Memory B cell (primary cell): ENCODE measurements at regions not wholly inside any gene's neighbourhood (a gene's known extent, or its start where the extent isn't known, plus 50 kb on each side); places are given as distances from the start of the nearest gene placed in this dataset.

Experiments
- ATAC-seq: fragments of 150-1000 bp; cut with Tn5 transposase; 2 replicates; pipeline ENCODE4 v1.10.0; 2021; ENCODE audit warnings: low read depth, mild to moderate bottlenecking, moderate library complexity
- DNase-seq, 2 donors: peaks; one replicate each; pipeline ENCODE4 v3.0.0; 2022; ENCODE audit warnings: low spot score in 2 of 2
- H3K27ac Mint-ChIP-seq: one replicate; pipeline ENCODE4 v1.8.0; 2022; ENCODE audit warnings: mild to moderate bottlenecking, moderate library complexity, mixed read lengths
- H3K27me3 Mint-ChIP-seq: one replicate; pipeline ENCODE4 v1.8.0; 2022; ENCODE audit warnings: mixed read lengths
- H3K36me3 Mint-ChIP-seq: one replicate; pipeline ENCODE4 v1.8.0; 2022; ENCODE audit warnings: mild to moderate bottlenecking, mixed read lengths
- H3K4me1 Mint-ChIP-seq: one replicate; pipeline ENCODE4 v1.8.0; 2022; ENCODE audit warnings: mixed read lengths
- H3K4me3 Mint-ChIP-seq: one replicate; pipeline ENCODE4 v1.8.0; 2022; ENCODE audit warnings: mild to moderate bottlenecking, moderate library complexity, mixed read lengths
- H3K9me3 Mint-ChIP-seq: one replicate; pipeline ENCODE4 v1.8.0; 2022; ENCODE audit warnings: mixed read lengths

DNA sequence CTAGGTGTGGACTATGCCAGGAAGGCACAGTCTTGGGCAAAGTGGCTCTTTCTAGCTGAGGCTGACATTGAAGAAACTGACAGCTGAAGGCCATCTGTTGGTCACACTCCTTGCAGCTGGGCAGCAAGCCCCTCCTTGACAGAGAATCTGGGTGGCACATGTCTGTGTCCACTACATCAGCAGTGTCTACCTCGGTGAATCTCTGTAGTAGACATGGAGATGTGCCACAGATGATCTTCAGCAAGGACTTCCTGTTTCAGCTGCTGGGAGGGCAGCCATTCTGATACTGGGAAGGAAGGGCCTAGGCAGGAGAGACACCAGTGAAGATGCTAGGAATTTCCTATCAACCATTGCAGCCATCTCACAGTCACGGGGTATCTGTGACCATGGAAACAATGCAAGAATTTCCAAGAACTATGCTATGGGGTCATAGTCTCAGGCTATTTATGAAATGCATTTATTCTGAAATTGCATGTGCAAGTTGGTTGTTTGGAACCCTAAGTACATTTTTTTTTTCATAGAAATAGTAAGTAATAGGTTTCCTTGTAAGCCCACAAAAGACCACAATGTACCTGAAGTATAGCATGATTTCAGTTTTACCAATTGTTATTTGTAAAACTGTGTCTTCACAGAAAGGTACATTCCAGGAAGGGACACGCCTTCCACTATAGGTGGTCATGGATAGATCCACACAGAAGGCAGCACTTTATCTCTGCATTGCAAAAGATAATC, 63.8 kb upstream of the DARS1 start:
- Mint-ChIP-seq H3K36me3 (no peaks in the 10 kb centered on the region), H3K9me3 (no peaks in the 10 kb centered on the region), H3K27me3 (no peaks in the 10 kb centered on the region), H3K4me1 (peaks cover 27% of the 10 kb centered on the region), H3K27ac (no peak overlapping the region), H3K4me3 (no peak overlapping the region)
- no peak for ATAC-seq
- DNase-seq: no peak

DNA sequence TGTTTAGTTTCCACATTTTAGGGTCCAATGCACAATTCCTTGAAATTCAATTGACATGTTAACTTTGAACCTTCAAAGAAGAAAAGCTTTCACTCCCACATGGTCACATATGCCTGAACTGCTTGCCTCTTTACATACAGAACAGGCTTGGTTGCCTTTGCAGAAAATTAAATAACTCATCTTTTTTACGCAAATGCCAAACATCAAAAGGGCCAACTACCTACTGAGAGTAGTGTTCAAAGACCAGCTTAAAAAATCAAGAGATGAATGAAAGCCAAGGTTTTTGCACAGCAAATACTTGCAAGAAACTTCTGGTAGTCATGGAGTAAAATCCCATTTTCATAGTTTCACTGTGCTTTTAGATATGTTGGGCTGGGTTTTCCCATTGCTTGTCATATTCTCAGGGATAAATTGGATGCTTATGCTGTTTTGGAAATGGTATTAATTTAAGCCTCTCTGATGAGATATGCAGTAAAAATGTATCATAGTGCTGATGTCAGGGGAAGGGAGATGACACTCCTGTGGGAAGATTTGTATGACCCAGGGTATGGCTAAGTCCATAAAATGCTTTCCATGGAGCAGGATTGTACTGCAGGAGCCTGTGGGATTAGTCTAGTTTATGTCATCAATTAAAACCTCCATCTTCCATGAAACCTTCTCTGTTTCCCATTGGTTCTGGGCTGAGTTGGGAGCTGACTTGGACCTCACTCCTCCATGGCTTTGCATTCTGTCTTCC, 60.6 kb upstream of the DARS1 start:
- peaks cover 14% of the 10 kb centered on the region for H3K4me1 Mint-ChIP-seq
- H3K9me3 Mint-ChIP-seq: no peaks in the 10 kb centered on the region
- DNase-seq: no peak
- no peaks in the 10 kb centered on the region for H3K36me3 Mint-ChIP-seq
- no peak overlapping the region for H3K4me3 Mint-ChIP-seq
- ATAC-seq: no peak
- peaks cover 2% of the 10 kb centered on the region for H3K27me3 Mint-ChIP-seq
- no peak overlapping the region for H3K27ac Mint-ChIP-seq

GRCh38 chr2:136045344-136045743, 59.9 kb upstream of the DARS1 start:
- H3K4me3 Mint-ChIP-seq: no peak overlapping the region
- no peak for DNase-seq
- peaks cover 2% of the 10 kb centered on the region for H3K27me3 Mint-ChIP-seq
- H3K9me3 Mint-ChIP-seq: no peaks in the 10 kb centered on the region
- no peak for ATAC-seq
- no peaks in the 10 kb centered on the region for H3K36me3 Mint-ChIP-seq
- H3K4me1 Mint-ChIP-seq: peaks cover 7% of the 10 kb centered on the region
- no peak overlapping the region for H3K27ac Mint-ChIP-seq
